HL-60/S4 (cell line): ENCODE measurements at regions not wholly inside any gene's neighbourhood (a gene's known extent, or its start where the extent isn't known, plus 50 kb on each side); places are given as distances from the start of the nearest gene placed in this dataset.
"Not testable (repeated sequence)": the region's sequence is repeated elsewhere in the genome, so short reads cannot be mapped to it uniquely, and the experiment has no call there.

Experiments used
- in situ Hi-C: fragments of 300-500 bp; cut with MboI; formaldehyde crosslinking; loops from 2 replicates; pipeline ENCODE4 v1.14.3; 2022; ENCODE audit warnings: low sequenced_read_pairs

DNA sequence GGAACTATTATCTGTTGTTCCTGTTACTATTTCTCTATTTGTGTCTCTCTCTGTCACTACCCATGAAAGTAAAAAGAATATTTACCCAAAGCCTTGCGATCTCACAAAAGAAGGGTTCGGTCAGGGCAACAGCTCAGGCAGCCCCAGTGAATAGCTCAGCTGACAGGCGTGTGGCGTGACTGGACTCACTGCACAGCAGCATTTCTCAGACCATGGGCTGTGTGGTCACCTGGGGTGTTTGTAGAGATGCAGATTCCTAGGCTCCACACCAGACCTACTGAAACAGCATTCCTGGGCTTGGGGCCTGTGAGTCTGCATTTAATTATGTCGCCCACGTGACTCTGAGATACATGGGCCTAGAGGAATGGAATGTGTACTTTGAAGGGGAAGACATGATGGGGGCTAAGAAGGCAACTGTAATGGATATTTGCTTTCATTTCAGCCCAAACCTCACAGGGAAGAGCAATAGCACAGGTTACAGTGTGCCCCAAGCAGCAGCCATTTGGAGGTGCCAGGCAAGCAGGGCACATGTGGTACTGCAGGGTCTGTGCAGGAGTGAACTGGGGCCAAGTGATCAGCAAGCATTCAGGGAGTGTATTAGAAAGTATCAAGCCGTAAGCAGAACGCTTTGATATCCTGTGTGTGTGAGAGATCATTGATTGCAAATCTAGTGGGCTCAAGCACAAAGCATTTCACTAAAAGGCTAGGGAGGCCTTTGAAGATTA is 90.4 kb upstream of the RBMS1 start:
- in situ Hi-C loops = no loop called here

DNA sequence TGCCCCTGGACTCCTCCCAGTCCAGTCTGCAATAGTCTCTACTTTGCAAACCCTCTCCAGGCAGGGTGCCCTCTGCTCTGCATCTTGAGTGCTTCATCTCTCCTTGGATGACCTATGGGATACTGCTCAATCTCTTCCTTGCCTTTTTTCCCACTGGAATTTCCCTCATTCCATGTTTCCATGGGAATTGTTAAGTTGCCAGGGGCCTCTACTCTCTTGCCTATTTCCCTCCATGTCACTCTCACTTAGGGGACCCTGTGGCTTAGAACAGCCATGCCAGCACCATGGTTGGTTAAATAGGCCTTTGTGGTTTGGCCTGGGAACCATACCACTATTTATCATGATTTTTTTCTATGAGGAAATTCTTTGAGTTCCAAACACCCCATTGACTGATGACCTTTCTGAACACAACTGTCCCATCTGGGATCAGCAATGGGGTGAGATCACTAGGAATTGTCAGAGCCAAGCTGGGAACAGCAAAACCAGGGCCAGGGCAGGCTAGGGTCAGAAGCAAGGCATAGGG is 91.4 kb upstream of the RBMS1 start:
- in situ Hi-C loops = no loop called here

DNA sequence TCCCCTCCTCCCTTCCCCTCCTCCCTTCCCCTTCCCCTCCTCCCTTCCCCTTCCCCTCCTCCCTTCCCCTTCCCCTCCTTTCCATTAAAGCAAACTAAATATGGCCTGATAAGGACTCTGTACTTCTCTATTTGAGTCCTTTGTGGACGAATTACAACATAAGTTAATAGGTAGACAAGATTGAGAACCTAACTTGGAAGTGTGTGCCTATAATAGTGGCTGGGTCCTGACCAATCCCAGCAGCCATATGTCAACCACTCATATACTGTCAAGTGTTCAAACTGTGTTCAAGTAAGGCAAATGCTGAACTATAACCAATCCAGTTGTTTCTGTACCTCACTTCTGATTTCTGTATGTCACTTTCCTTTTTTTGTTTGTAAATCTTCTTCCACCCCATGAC is 97.1 kb upstream of the RBMS1 start:
- in situ Hi-C loops = no loop called here

DNA sequence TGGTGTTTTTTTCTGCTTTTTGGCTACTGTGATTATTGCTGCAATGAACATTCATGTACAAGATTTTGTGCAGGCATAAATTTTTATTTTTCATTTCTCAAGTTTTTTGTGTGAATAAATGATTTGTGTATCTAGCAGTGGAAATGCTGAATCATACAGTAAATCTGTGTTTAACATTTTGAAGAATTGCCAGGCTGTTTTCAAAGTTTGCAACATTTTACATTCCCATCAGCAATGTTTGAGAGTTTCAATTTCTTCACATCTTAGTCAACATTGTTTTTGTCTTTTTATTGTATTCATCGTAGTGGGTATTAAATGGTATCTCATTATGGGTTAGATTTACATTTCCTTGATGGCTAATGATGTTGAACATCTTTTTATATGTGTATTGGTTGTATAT is 98.8 kb upstream of the RBMS1 start:
- in situ Hi-C loops = no loop called here

DNA sequence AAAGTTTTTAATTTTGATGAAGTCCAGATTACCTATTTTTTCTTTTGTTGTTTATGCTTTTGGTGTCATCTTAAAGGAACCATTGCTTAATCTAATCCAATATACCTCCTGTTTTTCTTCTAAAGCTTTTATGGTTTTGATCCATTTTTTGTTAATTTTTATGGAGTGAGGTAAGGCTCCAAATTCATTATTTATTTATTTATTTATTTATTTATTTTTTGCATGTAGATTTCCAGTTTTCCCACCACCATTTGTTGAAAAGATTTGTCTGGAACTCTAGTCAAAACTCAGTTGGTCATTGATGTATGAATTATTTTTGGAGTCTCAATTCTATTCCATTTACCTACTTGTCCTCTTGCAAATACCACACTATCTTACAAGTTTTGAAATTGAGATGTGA is 99.4 kb upstream of the RBMS1 start:
- in situ Hi-C loops = no loop called here

GRCh38 chr2:160596441-160596840 is 102.8 kb upstream of the RBMS1 start:
- in situ Hi-C loops = no loop called here

- in situ Hi-C loops = not testable (repeated sequence)
Measured at GRCh38 chr2:160600437-160600836, 106.8 kb upstream of the RBMS1 start.

DNA sequence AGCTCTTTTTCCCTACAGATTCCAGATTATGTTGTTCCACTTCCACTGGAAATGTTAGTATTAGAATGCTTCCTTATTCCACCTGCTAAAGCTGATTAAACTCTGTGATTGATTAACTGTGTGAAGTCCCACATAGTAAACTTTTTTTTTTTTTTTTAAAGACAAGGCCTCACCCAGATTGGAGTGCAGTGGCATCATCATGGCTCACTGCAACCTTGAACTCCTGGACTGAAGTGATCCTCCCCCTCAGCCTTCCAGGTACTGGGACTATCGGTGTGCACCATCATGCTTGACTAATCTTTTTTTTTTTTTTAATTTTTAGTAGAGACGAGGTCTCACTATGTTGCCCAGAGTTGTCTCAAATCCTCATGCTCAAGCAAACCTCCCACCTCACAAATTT is 108.5 kb upstream of the RBMS1 start:
- in situ Hi-C loops = no loop called here

- in situ Hi-C loops = no loop called here
Measured at GRCh38 chr2:160603771-160604510, 110.3 kb upstream of the RBMS1 start.

- in situ Hi-C loops = no loop called here
Measured at GRCh38 chr2:160606341-160606740, 112.7 kb upstream of the RBMS1 start.

DNA sequence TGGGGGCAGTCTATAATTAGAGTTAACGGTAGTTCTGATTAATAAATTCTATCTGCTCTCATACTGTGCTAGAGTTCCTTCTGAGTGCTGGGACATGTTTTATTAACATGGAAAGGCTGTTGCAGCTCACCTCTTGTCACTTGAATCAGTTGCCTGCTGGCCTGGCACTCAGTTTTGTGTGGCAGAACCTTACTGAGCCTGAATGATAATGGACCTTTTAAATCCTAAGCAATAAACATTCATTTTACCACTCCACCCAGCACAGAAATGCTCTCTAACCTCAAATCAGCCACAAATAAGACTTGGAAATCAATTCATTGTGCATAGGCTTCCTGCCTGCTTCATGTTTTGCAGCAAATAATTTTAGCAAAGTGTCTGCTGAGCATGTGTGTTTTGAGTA is 115.0 kb upstream of the RBMS1 start:
- in situ Hi-C loops = no loop called here

GRCh38 chr2:160609346-160609745 is 115.7 kb upstream of the RBMS1 start:
- in situ Hi-C loops = no loop called here

- in situ Hi-C loops = no loop called here
Measured at GRCh38 chr2:160610041-160610440, 116.4 kb upstream of the RBMS1 start.

GRCh38 chr2:160612266-160612856 is 118.8 kb upstream of the RBMS1 start:
- in situ Hi-C loops = no loop called here

DNA sequence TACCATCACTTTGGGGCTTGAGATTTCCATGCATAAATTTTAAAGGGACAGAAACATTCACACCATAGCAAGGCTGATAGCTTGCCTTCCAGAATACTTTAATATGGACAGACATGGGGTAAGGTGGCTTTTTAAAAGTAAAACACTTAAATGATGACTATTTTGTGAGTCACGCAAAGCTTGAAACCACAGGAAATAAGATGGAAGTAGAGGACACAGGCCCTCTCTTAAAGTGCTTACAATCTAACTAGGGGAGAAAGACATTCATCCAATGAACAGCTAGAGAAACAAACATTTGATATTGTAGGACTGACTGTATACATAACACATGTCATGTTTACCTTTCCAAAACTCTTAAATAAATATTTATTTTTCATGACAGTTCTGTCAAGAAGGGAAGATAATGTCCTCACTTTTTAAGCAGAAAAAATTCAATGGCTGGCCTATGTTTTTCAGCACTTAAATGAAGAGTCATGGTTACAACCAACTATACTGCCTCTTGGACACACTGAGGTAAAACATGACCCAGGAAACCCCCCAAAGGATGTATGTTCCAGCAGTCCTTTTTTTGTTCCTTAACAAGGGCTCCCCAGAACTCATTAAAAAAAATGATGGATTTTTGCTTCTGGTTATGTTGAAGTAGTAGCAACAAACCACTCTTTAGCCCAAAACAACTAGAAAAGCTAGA is 120.0 kb upstream of the RBMS1 start:
- in situ Hi-C loops = no loop called here

DNA sequence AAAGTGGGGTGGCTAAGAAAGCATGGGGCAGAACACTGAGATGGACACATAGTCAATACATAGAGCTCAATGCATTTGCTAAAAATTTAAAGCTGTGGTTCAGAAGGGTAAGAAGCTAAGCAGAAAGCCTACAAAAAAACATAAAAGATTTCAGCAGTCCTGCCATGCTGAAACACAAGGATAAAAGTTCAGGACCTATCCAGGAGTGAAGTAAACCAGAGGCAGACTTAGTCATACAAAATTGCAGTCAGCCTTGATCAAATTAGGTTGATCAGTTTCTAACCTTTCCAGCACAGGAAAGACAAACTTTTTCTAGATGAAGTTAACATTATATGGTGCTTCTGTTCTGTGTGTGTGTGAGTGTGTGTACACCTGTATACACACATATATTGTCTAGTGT is 120.8 kb upstream of the RBMS1 start:
- in situ Hi-C loops = no loop called here

- in situ Hi-C loops = no loop called here
Measured at GRCh38 chr2:160615706-160616105, 122.1 kb upstream of the RBMS1 start.

GRCh38 chr2:160616149-160616548 is 122.5 kb upstream of the RBMS1 start:
- in situ Hi-C loops = no loop called here

DNA sequence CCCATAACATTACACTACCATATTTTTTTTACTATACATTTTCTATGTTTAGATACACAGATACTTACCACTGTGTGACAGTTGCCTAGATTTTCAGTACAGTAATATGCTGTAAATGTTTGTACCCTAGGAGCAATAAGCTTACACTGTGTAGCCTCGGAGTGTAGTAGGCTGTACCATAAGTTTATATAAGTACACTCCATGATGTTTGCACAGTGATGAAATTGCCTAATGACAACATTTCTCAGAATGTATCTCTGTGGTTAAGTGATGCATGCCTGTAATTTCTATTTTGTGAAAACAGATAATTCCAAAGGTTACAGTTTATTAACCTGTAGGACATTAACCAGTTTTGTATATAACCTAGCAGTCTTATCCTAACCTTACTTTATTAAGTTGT is 128.1 kb upstream of the RBMS1 start:
- in situ Hi-C loops = no loop called here

- in situ Hi-C loops = not testable (repeated sequence)
Measured at GRCh38 chr2:160628020-160628637, 134.5 kb upstream of the RBMS1 start.

- in situ Hi-C loops = no loop called here
Measured at GRCh38 chr2:160628811-160629210, 135.2 kb upstream of the RBMS1 start.
